BJ (cell line): ENCODE measurements at regions not wholly inside any gene's neighbourhood (a gene's known extent, or its start where the extent isn't known, plus 50 kb on each side); places are given as distances from the start of the nearest gene placed in this dataset.

Source experiments
- CTCF ChIA-PET: fragments of 350-600 bp; formaldehyde crosslinking; extraction: SDS; loops from one replicate; lab custom pipeline; 2021; ENCODE audit warnings: antibody characterized with exemption, inconsistent platforms; lab: Yijun Ruan, JAX
- POLR2A ChIA-PET: fragments of 300-600 bp; sonication (Branson Sonifier 250); formaldehyde crosslinking; extraction: SDS; loops from one replicate; lab custom pipeline; 2021; ENCODE audit warnings: antibody characterized with exemption; lab: Charles Lee
- DNase-seq: peaks from one replicate; pipeline ENCODE4 v3.0.0-alpha.2; 2011; ENCODE audit warnings: low read depth
- H3K27me3 ChIP-seq: 2 replicates; pipeline ENCODE4 v1.6.0; 2011; ENCODE audit warnings: low read length; ENCODE audit not compliant: control insufficient read depth, insufficient read depth
- H3K36me3 ChIP-seq: 2 replicates; pipeline ENCODE4 v1.5.1; 2011; ENCODE audit warnings: low read length; ENCODE audit not compliant: control insufficient read depth, insufficient read depth
- H3K4me3 ChIP-seq: 2 replicates; pipeline ENCODE4 v1.5.1; 2011; ENCODE audit warnings: low read depth, mild to moderate bottlenecking, control low read depth, low read length
- CTCF ChIP-seq: IDR thresholded peaks from 2 replicates; pipeline ENCODE4 v1.5.1; 2011; ENCODE audit warnings: low read depth, mild to moderate bottlenecking, control low read depth, inconsistent platforms, low read length, moderate library complexity; ENCODE audit not compliant: insufficient read depth

GRCh38 chr2:43054367-43054766, 172.0 kb downstream of the ZFP36L2 start:
- DNase-seq = no peak
- no peaks in the 10 kb centered on the region for H3K27me3 ChIP-seq
- ChIA-PET POLR2A (no interaction called here), CTCF (interaction anchor here (0.6 kb wide), 1 partner anchor 487 kb away, joined by 3 read pairs; no protein-coding TSS in a partner anchor)
- no peaks in the 10 kb centered on the region for H3K36me3 ChIP-seq
- TF ChIP-seq CTCF = no peak
- no peak overlapping the region for H3K4me3 ChIP-seq

- no peak for DNase-seq
- no peak for TF ChIP-seq CTCF
- no peak overlapping the region for H3K4me3 ChIP-seq
- no peaks in the 10 kb centered on the region for H3K36me3 ChIP-seq
- CTCF ChIA-PET = no interaction called here
- no peaks in the 10 kb centered on the region for H3K27me3 ChIP-seq
- POLR2A ChIA-PET = no interaction called here
Observed at GRCh38 chr2:43052944-43053306, 173.5 kb downstream of the ZFP36L2 start.

GRCh38 chr2:43052204-43052943, 174.0 kb downstream of the ZFP36L2 start:
- Histone ChIP-seq H3K27me3 (no peaks in the 10 kb centered on the region), H3K4me3 (no peak overlapping the region), H3K36me3 (no peaks in the 10 kb centered on the region)
- CTCF ChIA-PET = no interaction called here
- POLR2A ChIA-PET = no interaction called here
- no peak for DNase-seq
- TF ChIP-seq CTCF = no peak

- TF ChIP-seq CTCF = no peak
- POLR2A ChIA-PET = interaction anchor here (1.0 kb wide), 1 partner anchor 8 kb away, joined by 3 read pairs; no protein-coding TSS in a partner anchor
- DNase-seq = no peak
Observed at GRCh38 chr2:43051338-43051737, 175.1 kb downstream of the ZFP36L2 start.

GRCh38 chr2:43050866-43051265, 175.5 kb downstream of the ZFP36L2 start:
- DNase-seq = no peak
- no peak for TF ChIP-seq CTCF
- ChIA-PET CTCF (interaction anchor here (1.0 to 1.2 kb wide), 2 partner anchors 9 to 76 kb away, joined by 5 to 6 read pairs; no protein-coding TSS in a partner anchor), POLR2A (interaction anchor here (1.0 kb wide), 1 partner anchor 9 kb away, joined by 3 read pairs; no protein-coding TSS in a partner anchor)
- Histone ChIP-seq H3K27me3 (no peaks in the 10 kb centered on the region), H3K4me3 (no peak overlapping the region), H3K36me3 (no peaks in the 10 kb centered on the region)

More at GRCh38 chr2:43051338-43051737, 175.1 kb downstream of the ZFP36L2 start:
- Histone ChIP-seq H3K36me3 (no peaks in the 10 kb centered on the region), H3K27me3 (no peaks in the 10 kb centered on the region), H3K4me3 (no peak overlapping the region)
- CTCF ChIA-PET = interaction anchor here (1.0 to 1.2 kb wide), 2 partner anchors 8 to 76 kb away, joined by 5 to 6 read pairs; no protein-coding TSS in a partner anchor
